ENCODE measurements at regions not wholly inside any gene's neighbourhood (a gene's known extent, or its start where the extent isn't known, plus 50 kb on each side); places are given as distances from the start of the nearest gene placed in this dataset.

GRCh38 chr3:186413615-186414415, 51.8 kb upstream of the DGKG start:
- TF ChIP-seq CTCF (IDR thresholded peaks at IDR 0.05) = no peak
- no peak for TF ChIP-seq EZH2 (IDR thresholded peaks at IDR 0.05; ENCODE audit: borderline replicate concordance, insufficient read depth, low read depth, low read length, poor library complexity, severe bottlenecking)

Data from B cell (primary cell).